ENCODE measurements at regions not wholly inside any gene's neighbourhood (a gene's known extent, or its start where the extent isn't known, plus 50 kb on each side); places are given as distances from the start of the nearest gene placed in this dataset.

- H3K27ac ChIP-seq (replicated peaks; ENCODE audit: low read length) = no peak overlapping the region
- H3K14ac ChIP-seq (ENCODE audit: low read length) = no peak overlapping the region
- H2BK5ac ChIP-seq (ENCODE audit: low read length) = no peak overlapping the region
- H3K9me3 ChIP-seq (replicated peaks in 1 of 2; ENCODE audit: control insufficient read depth in 2 of 2, insufficient read depth in 1 of 2, low read depth in 1 of 2, low read length in 2 of 2) = no peaks in the 10 kb centered on the region
- WGBS, 2 donors (ENCODE audit: extremely low coverage in 2 of 2, insufficient read length in 2 of 2, insufficient replicate concordance in 1 of 2) = no CpG with 5 or more reads among the region's 3 CpGs
- no peak overlapping the region for H2BK15ac ChIP-seq (ENCODE audit: low read length)
- no peak overlapping the region for H3K4me3 ChIP-seq (ENCODE audit: low read length in 2 of 2)
- H2BK120ac ChIP-seq (ENCODE audit: low read depth, low read length) = no peak overlapping the region
- no peaks in the 10 kb centered on the region for H3K4me1 ChIP-seq (ENCODE audit: control insufficient read depth in 2 of 2, insufficient read depth in 1 of 2, low read depth in 1 of 2, low read length in 2 of 2)
- H3K36me3 ChIP-seq (replicated peaks in 1 of 2; ENCODE audit: control insufficient read depth in 2 of 2, insufficient read depth in 2 of 2, low read length in 2 of 2) = no peaks in the 10 kb centered on the region
- H2BK12ac ChIP-seq (ENCODE audit: low read length) = no peak overlapping the region
- H3K23ac ChIP-seq (ENCODE audit: low read depth, low read length, poor library complexity) = no peak overlapping the region
- H3K27me3 ChIP-seq (ENCODE audit: control insufficient read depth in 3 of 3, insufficient read depth in 3 of 3, low read depth in 1 of 3, low read length in 3 of 3) = no peaks in the 10 kb centered on the region
- DNase-seq (ENCODE audit: low spot score) = no peak
- H2AK5ac ChIP-seq (ENCODE audit: low read depth, low read length) = no peak overlapping the region
- no peak overlapping the region for H4K91ac ChIP-seq (ENCODE audit: low read depth, low read length, poor library complexity)
- no peak overlapping the region for H3K18ac ChIP-seq (ENCODE audit: low read length)
- no peaks in the 10 kb centered on the region for H3K79me1 ChIP-seq (ENCODE audit: low read depth, low read length)
- H4K8ac ChIP-seq (ENCODE audit: low read depth, low read length) = no peak overlapping the region
- H3K4me2 ChIP-seq (ENCODE audit: insufficient read depth, low read length, poor library complexity, severe bottlenecking) = no peak overlapping the region
- no peak overlapping the region for H3K9ac ChIP-seq (ENCODE audit: low read depth, low read length, poor library complexity)
- no peak overlapping the region for H3K4ac ChIP-seq (ENCODE audit: low read length)
- H2AFZ ChIP-seq (ENCODE audit: low read length) = no peak overlapping the region
Observed at GRCh38 chr20:7004801-7005200, 237.3 kb downstream of the BMP2 start.

GRCh38 chr20:7010527-7010926, 243.0 kb downstream of the BMP2 start:
- Histone ChIP-seq H3K9me3 (replicated peaks in 1 of 2; ENCODE audit: control insufficient read depth in 2 of 2, insufficient read depth in 1 of 2, low read depth in 1 of 2, low read length in 2 of 2) (no peaks in the 10 kb centered on the region), H3K27ac (replicated peaks; ENCODE audit: low read length) (no peak overlapping the region), H3K79me1 (ENCODE audit: low read depth, low read length) (no peaks in the 10 kb centered on the region), H3K14ac (ENCODE audit: low read length) (no peak overlapping the region), H2BK15ac (ENCODE audit: low read length) (no peak overlapping the region), H3K23ac (ENCODE audit: low read depth, low read length, poor library complexity) (no peak overlapping the region), H2AFZ (ENCODE audit: low read length) (no peak overlapping the region), H3K36me3 (replicated peaks in 1 of 2; ENCODE audit: control insufficient read depth in 2 of 2, insufficient read depth in 2 of 2, low read length in 2 of 2) (no peaks in the 10 kb centered on the region), H3K9ac (ENCODE audit: low read depth, low read length, poor library complexity) (no peak overlapping the region), H3K18ac (ENCODE audit: low read length) (no peak overlapping the region), H3K4me2 (ENCODE audit: insufficient read depth, low read length, poor library complexity, severe bottlenecking) (no peak overlapping the region), H3K4ac (ENCODE audit: low read length) (no peak overlapping the region), H2BK120ac (ENCODE audit: low read depth, low read length) (no peak overlapping the region), H3K4me1 (ENCODE audit: control insufficient read depth in 2 of 2, insufficient read depth in 1 of 2, low read depth in 1 of 2, low read length in 2 of 2) (no peaks in the 10 kb centered on the region), H3K27me3 (ENCODE audit: control insufficient read depth in 3 of 3, insufficient read depth in 3 of 3, low read depth in 1 of 3, low read length in 3 of 3) (no peaks in the 10 kb centered on the region), H2AK5ac (ENCODE audit: low read depth, low read length) (no peak overlapping the region), H4K91ac (ENCODE audit: low read depth, low read length, poor library complexity) (no peak overlapping the region), H2BK12ac (ENCODE audit: low read length) (no peak overlapping the region), H3K4me3 (ENCODE audit: low read length in 2 of 2) (no peak overlapping the region), H2BK5ac (ENCODE audit: low read length) (no peak overlapping the region), H4K8ac (ENCODE audit: low read depth, low read length) (no peak overlapping the region)
- no peak for DNase-seq (ENCODE audit: low spot score)
- no CpG with 5 or more reads among the region's 5 CpGs for WGBS, 2 donors (ENCODE audit: extremely low coverage in 2 of 2, insufficient read length in 2 of 2, insufficient replicate concordance in 1 of 2)

GRCh38 chr20:7015257-7015656, 247.8 kb downstream of the BMP2 start:
- H2BK12ac ChIP-seq (ENCODE audit: low read length) = no peak overlapping the region
- DNase-seq (ENCODE audit: low spot score) = no peak
- no peak overlapping the region for H3K4me3 ChIP-seq (ENCODE audit: low read length in 2 of 2)
- H2AFZ ChIP-seq (ENCODE audit: low read length) = no peak overlapping the region
- H3K27me3 ChIP-seq (ENCODE audit: control insufficient read depth in 3 of 3, insufficient read depth in 3 of 3, low read depth in 1 of 3, low read length in 3 of 3) = no peaks in the 10 kb centered on the region
- no peak overlapping the region for H2BK15ac ChIP-seq (ENCODE audit: low read length)
- H3K9me3 ChIP-seq (replicated peaks in 1 of 2; ENCODE audit: control insufficient read depth in 2 of 2, insufficient read depth in 1 of 2, low read depth in 1 of 2, low read length in 2 of 2) = no peaks in the 10 kb centered on the region
- no peak overlapping the region for H3K9ac ChIP-seq (ENCODE audit: low read depth, low read length, poor library complexity)
- H2AK5ac ChIP-seq (ENCODE audit: low read depth, low read length) = no peak overlapping the region
- H3K79me1 ChIP-seq (ENCODE audit: low read depth, low read length) = no peaks in the 10 kb centered on the region
- H2BK5ac ChIP-seq (ENCODE audit: low read length) = no peak overlapping the region
- no peak overlapping the region for H3K27ac ChIP-seq (replicated peaks; ENCODE audit: low read length)
- no peak overlapping the region for H4K91ac ChIP-seq (ENCODE audit: low read depth, low read length, poor library complexity)
- H2BK120ac ChIP-seq (ENCODE audit: low read depth, low read length) = no peak overlapping the region
- H3K14ac ChIP-seq (ENCODE audit: low read length) = no peak overlapping the region
- no peak overlapping the region for H4K8ac ChIP-seq (ENCODE audit: low read depth, low read length)
- no peak overlapping the region for H3K23ac ChIP-seq (ENCODE audit: low read depth, low read length, poor library complexity)
- H3K4ac ChIP-seq (ENCODE audit: low read length) = no peak overlapping the region
- no peaks in the 10 kb centered on the region for H3K4me1 ChIP-seq (ENCODE audit: control insufficient read depth in 2 of 2, insufficient read depth in 1 of 2, low read depth in 1 of 2, low read length in 2 of 2)
- no peak overlapping the region for H3K18ac ChIP-seq (ENCODE audit: low read length)
- WGBS, 2 donors (ENCODE audit: extremely low coverage in 2 of 2, insufficient read length in 2 of 2, insufficient replicate concordance in 1 of 2) = no CpG with 5 or more reads among the region's 1 CpG
- H3K36me3 ChIP-seq (replicated peaks in 1 of 2; ENCODE audit: control insufficient read depth in 2 of 2, insufficient read depth in 2 of 2, low read length in 2 of 2) = no peaks in the 10 kb centered on the region
- no peak overlapping the region for H3K4me2 ChIP-seq (ENCODE audit: insufficient read depth, low read length, poor library complexity, severe bottlenecking)

- Histone ChIP-seq H3K4me2 (ENCODE audit: insufficient read depth, low read length, poor library complexity, severe bottlenecking) (no peak overlapping the region), H3K9ac (ENCODE audit: low read depth, low read length, poor library complexity) (no peak overlapping the region), H2BK15ac (ENCODE audit: low read length) (no peak overlapping the region), H3K27me3 (ENCODE audit: control insufficient read depth in 3 of 3, insufficient read depth in 3 of 3, low read depth in 1 of 3, low read length in 3 of 3) (no peaks in the 10 kb centered on the region), H3K18ac (ENCODE audit: low read length) (no peak overlapping the region), H3K9me3 (replicated peaks in 1 of 2; ENCODE audit: control insufficient read depth in 2 of 2, insufficient read depth in 1 of 2, low read depth in 1 of 2, low read length in 2 of 2) (peaks cover 3 to 6% of the 10 kb centered on the region in 2 donors), H3K23ac (ENCODE audit: low read depth, low read length, poor library complexity) (no peak overlapping the region), H2BK5ac (ENCODE audit: low read length) (no peak overlapping the region), H4K91ac (ENCODE audit: low read depth, low read length, poor library complexity) (no peak overlapping the region), H2BK12ac (ENCODE audit: low read length) (no peak overlapping the region), H2AFZ (ENCODE audit: low read length) (no peak overlapping the region), H3K14ac (ENCODE audit: low read length) (no peak overlapping the region), H3K27ac (replicated peaks; ENCODE audit: low read length) (no peak overlapping the region), H3K4me1 (ENCODE audit: control insufficient read depth in 2 of 2, insufficient read depth in 1 of 2, low read depth in 1 of 2, low read length in 2 of 2) (no peaks in the 10 kb centered on the region), H2BK120ac (ENCODE audit: low read depth, low read length) (no peak overlapping the region), H3K4ac (ENCODE audit: low read length) (no peak overlapping the region), H3K4me3 (ENCODE audit: low read length in 2 of 2) (no peak overlapping the region), H3K36me3 (replicated peaks in 1 of 2; ENCODE audit: control insufficient read depth in 2 of 2, insufficient read depth in 2 of 2, low read length in 2 of 2) (no peaks in the 10 kb centered on the region), H3K79me1 (ENCODE audit: low read depth, low read length) (no peaks in the 10 kb centered on the region), H2AK5ac (ENCODE audit: low read depth, low read length) (no peak overlapping the region), H4K8ac (ENCODE audit: low read depth, low read length) (no peak overlapping the region)
- DNase-seq (ENCODE audit: low spot score) = no peak
- WGBS, 2 donors (ENCODE audit: extremely low coverage in 2 of 2, insufficient read length in 2 of 2, insufficient replicate concordance in 1 of 2) = no CpG with 5 or more reads among the region's 1 CpG
Observed at GRCh38 chr20:7022597-7022996, 255.1 kb downstream of the BMP2 start.

All from neuronal stem cell (in vitro differentiated cells).